T-helper 9 cell (primary cell): ENCODE measurements at regions not wholly inside any gene's neighbourhood (a gene's known extent, or its start where the extent isn't known, plus 50 kb on each side); places are given as distances from the start of the nearest gene placed in this dataset.
"Not testable (repeated sequence)": the region's sequence is repeated elsewhere in the genome, so short reads cannot be mapped to it uniquely, and the experiment has no call there.

Source experiments
- DNase-seq: peaks from one replicate; pipeline ENCODE4 v3.0.0-alpha.2; 2020

- DNase-seq: no peak
Measured at GRCh38 chr14:56056031-56056430, 62.2 kb upstream of the PELI2 start.

- DNase-seq: no peak
Measured at GRCh38 chr14:56057071-56057741, 61.0 kb upstream of the PELI2 start.

GRCh38 chr14:56057767-56058166, 60.4 kb upstream of the PELI2 start:
- DNase-seq: no peak

- DNase-seq: no peak
Measured at GRCh38 chr14:56059054-56059453, 59.2 kb upstream of the PELI2 start.

GRCh38 chr14:56061051-56061450, 57.2 kb upstream of the PELI2 start:
- DNase-seq: no peak

- DNase-seq: no peak
Measured at GRCh38 chr14:56063131-56063530, 55.1 kb upstream of the PELI2 start.

GRCh38 chr14:56064513-56064912, 53.7 kb upstream of the PELI2 start:
- no peak for DNase-seq

GRCh38 chr14:56065199-56065598, 53.0 kb upstream of the PELI2 start:
- DNase-seq: not testable (repeated sequence)

- DNase-seq: no peak
Measured at GRCh38 chr14:56065621-56066290, 52.5 kb upstream of the PELI2 start.
